ENCODE measurements at regions not wholly inside any gene's neighbourhood (a gene's known extent, or its start where the extent isn't known, plus 50 kb on each side); places are given as distances from the start of the nearest gene placed in this dataset.

DNA sequence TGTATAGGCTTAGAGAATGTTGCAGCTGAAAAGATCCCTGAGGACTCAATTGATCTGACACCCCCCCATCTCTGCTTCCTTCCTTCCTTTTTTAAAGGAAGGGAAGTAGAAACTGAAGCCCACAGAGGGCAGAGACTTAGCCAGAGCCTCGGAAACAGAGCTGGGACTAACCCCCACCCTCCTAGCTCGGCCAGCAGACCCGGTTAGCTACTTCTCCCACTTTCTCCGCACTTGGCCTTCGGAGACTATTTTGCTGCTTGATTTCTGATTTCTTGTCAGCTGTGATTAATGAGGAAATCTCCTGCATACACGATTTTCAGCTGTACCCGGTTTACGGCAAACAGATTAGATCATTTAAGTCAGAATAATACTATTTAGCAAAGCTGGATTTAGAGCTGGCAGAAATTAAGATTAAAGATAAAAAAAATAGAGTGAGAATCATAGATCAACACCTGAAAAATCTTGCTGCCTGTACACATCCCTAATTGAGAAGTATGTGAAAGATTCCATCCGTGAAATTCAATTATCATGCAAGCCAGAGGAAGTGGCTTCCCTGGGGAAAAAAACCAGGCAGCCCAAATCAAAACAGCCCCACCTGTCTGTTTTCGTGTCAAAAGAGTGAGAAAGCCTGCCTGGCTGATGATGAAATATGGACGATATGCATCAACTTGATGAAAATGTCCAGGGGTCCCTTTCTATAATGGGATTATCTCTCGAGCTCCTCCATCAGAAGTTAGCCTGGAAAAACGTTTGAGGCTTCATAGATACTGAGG lies 159.5 kb upstream of the SHB start:
- Mint-ChIP-seq H3K9me3 (no peaks in the 10 kb centered on the region), H3K27ac (no peak overlapping the region), H3K27me3 (peaks cover 40 to 54% of the 10 kb centered on the region in 2 donors), H3K4me1 (peaks cover 8 to 17% of the 10 kb centered on the region in 2 donors), H3K36me3 (no peaks in the 10 kb centered on the region), H3K4me3 (no peak overlapping the region)
- no peak for ATAC-seq (replicated peaks)
- no peak for DNase-seq

DNA sequence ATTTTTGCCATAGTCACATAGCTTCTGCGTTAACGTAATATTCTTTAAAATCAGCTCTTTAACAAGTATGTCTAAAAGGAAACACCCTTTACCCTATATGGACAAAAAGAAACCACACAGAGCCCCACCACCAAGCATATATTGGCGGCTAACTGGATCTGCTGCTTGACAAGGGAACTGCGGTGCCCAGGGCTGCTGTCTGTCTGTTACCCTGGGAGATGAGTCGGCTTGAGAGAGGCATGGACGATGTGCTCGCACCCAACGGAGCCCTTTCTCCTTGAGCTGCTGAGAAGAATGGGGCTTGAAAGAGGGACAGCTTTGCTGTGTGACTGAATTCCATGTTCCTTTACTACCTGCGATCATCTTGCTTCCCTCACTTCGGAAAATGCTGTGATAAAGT lies 158.6 kb upstream of the SHB start:
- H3K27me3 Mint-ChIP-seq, result peaks cover 37 to 46% of the 10 kb centered on the region in 2 donors
- ATAC-seq (replicated peaks) (peak; percentile 31 to 43), DNase-seq (no peak)
- H3K9me3 Mint-ChIP-seq, result no peaks in the 10 kb centered on the region
- no peak overlapping the region for H3K27ac Mint-ChIP-seq
- no peak overlapping the region for H3K4me3 Mint-ChIP-seq
- no peaks in the 10 kb centered on the region for H3K36me3 Mint-ChIP-seq
- H3K4me1 Mint-ChIP-seq, result peaks cover 8 to 17% of the 10 kb centered on the region in 2 donors

- ATAC-seq (replicated peaks), result peak; percentile 81 to 84
- peak; percentile 20 for DNase-seq
- Mint-ChIP-seq H3K4me3 (peak overlapping the region; percentile 17 to 69), H3K36me3 (no peaks in the 10 kb centered on the region), H3K27me3 (peaks cover 37 to 40% of the 10 kb centered on the region in 2 donors), H3K27ac (no peak overlapping the region), H3K9me3 (no peaks in the 10 kb centered on the region), H3K4me1 (peaks cover 8 to 17% of the 10 kb centered on the region in 2 donors)
Measured at GRCh38 chr9:38227061-38227540, 158.1 kb upstream of the SHB start.

DNA sequence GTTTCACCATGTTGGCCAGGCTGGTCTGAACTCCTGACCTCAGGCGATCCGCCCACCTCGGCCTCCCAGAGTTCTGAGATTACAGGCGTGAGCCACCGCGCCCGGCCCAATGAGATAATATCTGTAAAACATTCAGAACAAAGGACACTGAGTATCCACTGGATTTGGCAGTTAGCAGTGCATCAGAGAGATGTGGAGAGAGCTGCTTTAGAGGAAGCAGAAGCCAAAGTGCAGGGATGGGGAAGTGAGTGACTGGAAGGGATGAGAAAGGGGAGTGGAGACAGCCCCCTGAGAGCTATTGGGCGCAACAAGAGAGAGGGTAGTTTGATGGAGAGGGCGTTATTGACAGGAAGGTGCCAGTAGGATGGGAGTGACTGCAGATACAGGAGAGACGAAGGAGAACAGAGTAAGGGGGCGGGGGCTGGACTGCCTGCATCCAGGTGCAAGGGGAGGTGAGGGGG lies 157.5 kb upstream of the SHB start:
- H3K4me1 Mint-ChIP-seq, result peaks cover 8 to 17% of the 10 kb centered on the region in 2 donors
- H3K36me3 Mint-ChIP-seq, result no peaks in the 10 kb centered on the region
- DNase-seq (no peak), ATAC-seq (replicated peaks) (no peak)
- peak overlapping the region; percentile 27 to 54 for H3K4me3 Mint-ChIP-seq
- H3K9me3 Mint-ChIP-seq, result no peaks in the 10 kb centered on the region
- H3K27ac Mint-ChIP-seq, result no peak overlapping the region
- H3K27me3 Mint-ChIP-seq, result peaks cover 34% of the 10 kb centered on the region in 2 donors

DNA sequence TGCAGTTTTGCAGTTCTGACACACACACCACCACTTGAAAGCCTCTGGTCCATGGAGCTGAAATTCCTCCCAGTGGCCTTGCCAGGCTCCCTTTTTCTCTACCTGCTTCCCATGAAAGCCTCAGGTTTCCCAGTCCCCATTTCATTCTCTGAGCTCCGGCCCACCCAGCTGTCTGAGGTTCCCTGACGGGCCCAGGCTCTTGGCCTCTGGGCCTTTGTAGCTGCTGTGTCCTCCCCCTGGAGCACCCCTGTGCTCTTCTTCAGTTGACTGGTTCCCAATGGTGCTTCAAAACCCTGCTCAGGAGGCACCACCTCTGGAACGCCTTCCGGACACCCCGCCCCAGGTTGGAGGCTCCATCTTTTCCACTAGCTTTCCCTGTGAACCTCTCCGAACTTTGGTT lies 155.9 kb upstream of the SHB start:
- Mint-ChIP-seq H3K27me3 (peaks cover 27 to 34% of the 10 kb centered on the region in 2 donors), H3K36me3 (no peaks in the 10 kb centered on the region), H3K4me1 (peaks cover 8 to 17% of the 10 kb centered on the region in 2 donors), H3K9me3 (no peaks in the 10 kb centered on the region), H3K27ac (no peak overlapping the region), H3K4me3 (no peak overlapping the region)
- DNase-seq (no peak), ATAC-seq (replicated peaks) (no peak)

- DNase-seq (no peak), ATAC-seq (replicated peaks) (no peak)
- H3K36me3 Mint-ChIP-seq, result no peaks in the 10 kb centered on the region
- H3K27ac Mint-ChIP-seq, result no peak overlapping the region
- peaks cover 0 to 11% of the 10 kb centered on the region in 2 donors for H3K27me3 Mint-ChIP-seq
- H3K4me1 Mint-ChIP-seq, result no peaks in the 10 kb centered on the region
- H3K9me3 Mint-ChIP-seq, result peaks cover 0 to 5% of the 10 kb centered on the region in 2 donors
- no peak overlapping the region for H3K4me3 Mint-ChIP-seq
Measured at GRCh38 chr9:38216572-38216971, 147.5 kb upstream of the SHB start.

DNA sequence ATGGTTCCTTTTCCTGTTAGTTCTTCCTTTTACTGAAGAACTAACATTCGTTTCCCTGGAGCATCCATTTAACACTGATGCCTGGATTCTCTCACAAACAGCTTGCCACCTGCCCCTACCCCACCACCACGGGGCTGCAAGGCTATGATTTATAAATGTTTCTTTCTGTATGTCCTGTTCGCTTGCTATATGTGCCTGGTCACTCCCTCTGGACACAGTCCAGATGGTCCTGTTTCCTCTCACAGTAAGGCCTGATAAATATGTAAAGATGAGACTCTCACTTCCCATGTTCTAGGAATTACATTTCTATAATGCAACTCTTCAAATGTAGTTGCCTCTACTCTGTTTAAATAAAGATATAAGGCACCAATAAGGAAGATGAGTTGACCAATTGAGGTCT lies 146.4 kb upstream of the SHB start:
- no peak overlapping the region for H3K27ac Mint-ChIP-seq
- H3K4me3 Mint-ChIP-seq, result no peak overlapping the region
- no peaks in the 10 kb centered on the region for H3K36me3 Mint-ChIP-seq
- no peak for ATAC-seq (replicated peaks)
- peaks cover 0 to 5% of the 10 kb centered on the region in 2 donors for H3K9me3 Mint-ChIP-seq
- no peaks in the 10 kb centered on the region for H3K4me1 Mint-ChIP-seq
- no peak for DNase-seq
- peaks cover 0 to 11% of the 10 kb centered on the region in 2 donors for H3K27me3 Mint-ChIP-seq

GRCh38 chr9:38214432-38214831 lies 145.4 kb upstream of the SHB start:
- Mint-ChIP-seq H3K36me3 (no peaks in the 10 kb centered on the region), H3K4me1 (no peaks in the 10 kb centered on the region), H3K9me3 (peaks cover 0 to 4% of the 10 kb centered on the region in 2 donors), H3K27ac (no peak overlapping the region), H3K4me3 (no peak overlapping the region), H3K27me3 (peaks cover 0 to 11% of the 10 kb centered on the region in 2 donors)
- DNase-seq (no peak), ATAC-seq (replicated peaks) (no peak)

GRCh38 chr9:38213631-38214299 lies 144.7 kb upstream of the SHB start:
- ATAC-seq (replicated peaks) (no peak), DNase-seq (no peak)
- H3K4me3 Mint-ChIP-seq, result no peak overlapping the region
- peaks cover 4 to 11% of the 10 kb centered on the region in 2 donors for H3K27me3 Mint-ChIP-seq
- no peak overlapping the region for H3K27ac Mint-ChIP-seq
- H3K4me1 Mint-ChIP-seq, result no peaks in the 10 kb centered on the region
- no peaks in the 10 kb centered on the region for H3K36me3 Mint-ChIP-seq
- peaks cover 0 to 2% of the 10 kb centered on the region in 2 donors for H3K9me3 Mint-ChIP-seq

DNA sequence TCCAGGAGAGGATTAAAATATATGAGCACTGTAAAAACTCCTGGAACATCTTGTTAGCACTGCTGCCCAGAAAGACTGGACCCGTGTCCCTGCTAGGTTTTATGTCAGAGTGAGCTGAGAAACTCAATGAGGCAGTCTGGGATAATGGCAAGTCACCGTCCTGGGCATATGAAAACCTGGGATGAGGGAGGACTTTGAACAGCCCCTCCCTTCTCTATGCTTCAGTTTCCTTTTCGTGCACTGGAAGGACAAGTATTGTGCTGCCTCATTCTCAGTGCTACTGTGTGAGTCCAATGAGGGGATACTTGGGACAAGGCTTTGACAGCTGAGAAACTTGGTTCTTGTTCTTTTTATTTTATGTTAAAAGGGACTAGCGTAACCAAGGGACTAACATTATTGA lies 143.0 kb upstream of the SHB start:
- no peaks in the 10 kb centered on the region for H3K4me1 Mint-ChIP-seq
- no peak overlapping the region for H3K4me3 Mint-ChIP-seq
- DNase-seq, result no peak
- ATAC-seq (replicated peaks), result no peak
- no peaks in the 10 kb centered on the region for H3K36me3 Mint-ChIP-seq
- H3K27ac Mint-ChIP-seq, result no peak overlapping the region
- H3K27me3 Mint-ChIP-seq, result peaks cover 4 to 11% of the 10 kb centered on the region in 2 donors
- peaks cover 0 to 4% of the 10 kb centered on the region in 2 donors for H3K9me3 Mint-ChIP-seq

- DNase-seq (no peak), ATAC-seq (replicated peaks) (no peak)
- Mint-ChIP-seq H3K4me3 (no peak overlapping the region), H3K36me3 (no peaks in the 10 kb centered on the region), H3K27ac (no peak overlapping the region), H3K4me1 (no peaks in the 10 kb centered on the region), H3K9me3 (peaks cover 0 to 4% of the 10 kb centered on the region in 2 donors), H3K27me3 (peaks cover 4 to 11% of the 10 kb centered on the region in 2 donors)
Measured at GRCh38 chr9:38211002-38211401, 142.0 kb upstream of the SHB start.

GRCh38 chr9:38208206-38208901 lies 139.3 kb upstream of the SHB start:
- H3K4me1 Mint-ChIP-seq, result no peaks in the 10 kb centered on the region
- H3K9me3 Mint-ChIP-seq, result peaks cover 0 to 4% of the 10 kb centered on the region in 2 donors
- no peak for ATAC-seq (replicated peaks)
- no peak overlapping the region for H3K27ac Mint-ChIP-seq
- no peaks in the 10 kb centered on the region for H3K36me3 Mint-ChIP-seq
- H3K4me3 Mint-ChIP-seq, result no peak overlapping the region
- DNase-seq, result no peak
- H3K27me3 Mint-ChIP-seq, result peaks cover 4 to 8% of the 10 kb centered on the region in 2 donors

- Mint-ChIP-seq H3K36me3 (no peaks in the 10 kb centered on the region), H3K27ac (no peak overlapping the region), H3K4me3 (no peak overlapping the region), H3K4me1 (no peaks in the 10 kb centered on the region), H3K27me3 (peaks cover 1 to 4% of the 10 kb centered on the region in 2 donors), H3K9me3 (peaks cover 1 to 4% of the 10 kb centered on the region in 2 donors)
- no peak for DNase-seq
- no peak for ATAC-seq (replicated peaks)
Measured at GRCh38 chr9:38207247-38207778, 138.3 kb upstream of the SHB start.

DNA sequence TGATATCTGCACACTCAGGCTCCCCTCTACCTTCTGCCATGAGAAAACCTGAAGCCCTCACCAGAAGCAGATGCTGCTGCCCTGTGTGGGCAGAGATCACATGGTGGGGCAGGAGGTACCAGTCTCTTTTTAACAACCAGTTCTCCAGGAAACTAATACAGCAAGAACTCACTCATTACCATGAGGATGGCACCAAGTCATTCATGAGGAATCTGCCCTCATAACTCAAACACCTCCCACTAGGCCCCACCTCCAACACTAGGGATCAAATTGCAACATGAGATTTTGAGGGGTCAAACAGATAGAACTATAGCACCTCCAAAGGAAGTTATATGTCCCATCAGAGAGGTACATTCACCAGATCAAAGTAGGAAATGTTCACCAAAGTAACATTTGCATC lies 136.3 kb upstream of the SHB start:
- H3K9me3 Mint-ChIP-seq, result peaks cover 12% of the 10 kb centered on the region in 2 donors
- no peaks in the 10 kb centered on the region for H3K4me1 Mint-ChIP-seq
- peaks cover 0 to 2% of the 10 kb centered on the region in 2 donors for H3K36me3 Mint-ChIP-seq
- peaks cover 9 to 10% of the 10 kb centered on the region in 2 donors for H3K27me3 Mint-ChIP-seq
- no peak for ATAC-seq (replicated peaks)
- no peak overlapping the region for H3K27ac Mint-ChIP-seq
- no peak overlapping the region for H3K4me3 Mint-ChIP-seq
- no peak for DNase-seq

Measured in stimulated activated naive B cell treated with anti-CD40 and anti-IgM and Interleukin-4, amounts not matched to agents 10 μg/mL and 1 μg/mL and 100 μg/mL, for 72 hours (primary cell).